MM.1S (cell line): ENCODE measurements at regions not wholly inside any gene's neighbourhood (a gene's known extent, or its start where the extent isn't known, plus 50 kb on each side); places are given as distances from the start of the nearest gene placed in this dataset.
"Not testable (repeated sequence)": the region's sequence is repeated elsewhere in the genome, so short reads cannot be mapped to it uniquely, and the experiment has no call there.

Experiments
- CTCF ChIP-seq: fragments of 300-600 bp; sonication (generic); IDR thresholded peaks from 2 replicates; pipeline ENCODE4 v1.5.1; 2016; ENCODE audit warnings: antibody characterized with exemption, low read length, mixed read lengths
- EZH2 ChIP-seq: fragments of 300-600 bp; sonication (generic); optimal IDR thresholded peaks from 2 replicates; pipeline ENCODE3; 2017; ENCODE audit warnings: low read depth, mild to moderate bottlenecking, antibody characterized with exemption, low read length, mixed read lengths
- EZH2phosphoT487 ChIP-seq: fragments of 300-600 bp; sonication (generic); IDR thresholded peaks from 2 replicates; pipeline ENCODE4 v1.6.1; 2018; ENCODE audit warnings: antibody characterized with exemption, low read length

- not testable (repeated sequence) for TF ChIP-seq EZH2, CTCF, EZH2phosphoT487
Observed at GRCh38 chr21:36267828-36268227, 52.2 kb upstream of the MORC3 start.
